T-helper 17 cell (primary cell): ENCODE measurements at regions not wholly inside any gene's neighbourhood (a gene's known extent, or its start where the extent isn't known, plus 50 kb on each side); places are given as distances from the start of the nearest gene placed in this dataset.

Experiments
- ATAC-seq: fragments of 150-1000 bp; cut with Tn5 transposase; 2 replicates; pipeline ENCODE4 v1.10.0; 2021; ENCODE audit warnings: mild to moderate bottlenecking, moderate library complexity
- DNase-seq, 3 donors: peaks; one replicate each; pipeline versions ENCODE4 v3.0.0 to v3.0.0-alpha.2; 2020 to 2021
- H3K9me3 ChIP-seq: one replicate; pipeline ENCODE4 v1.7.0; 2013; ENCODE audit warnings: low read length, mild to moderate bottlenecking; ENCODE audit not compliant: control insufficient read depth, poor library complexity, severe bottlenecking
- H3K27ac Mint-ChIP-seq: one replicate; pipeline ENCODE4 v1.8.0; 2022; ENCODE audit warnings: mild to moderate bottlenecking, moderate library complexity, mixed read lengths
- H3K27me3 Mint-ChIP-seq: one replicate; pipeline ENCODE4 v1.8.0; 2022; ENCODE audit warnings: mixed read lengths
- H3K36me3 Mint-ChIP-seq: one replicate; pipeline ENCODE4 v1.8.0; 2022; ENCODE audit warnings: low read depth, mixed read lengths
- H3K4me1 Mint-ChIP-seq: one replicate; pipeline ENCODE4 v1.8.0; 2022; ENCODE audit warnings: mild to moderate bottlenecking, mixed read lengths
- H3K4me3 Mint-ChIP-seq: one replicate; pipeline ENCODE4 v1.8.0; 2022; ENCODE audit warnings: mild to moderate bottlenecking, moderate library complexity, mixed read lengths

DNA sequence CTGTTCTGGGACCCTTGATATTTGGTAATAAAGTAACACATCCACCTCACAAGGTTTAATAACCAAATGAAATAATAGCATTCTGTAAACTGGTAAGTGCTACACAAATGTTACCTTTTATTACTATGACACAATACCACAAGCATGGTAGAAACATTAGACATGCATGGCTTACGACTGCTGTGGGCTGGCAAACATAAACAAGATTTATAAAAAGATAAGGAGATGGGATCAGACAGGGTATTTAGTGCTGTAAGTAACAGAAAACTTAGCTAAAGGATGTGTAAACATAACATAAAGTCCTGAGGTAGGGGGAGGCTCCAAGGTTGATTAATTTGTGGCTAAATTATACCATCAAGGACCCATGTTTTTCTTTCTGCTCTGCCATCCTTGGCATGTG, 212.6 kb downstream of the BARHL2 start:
- no peaks in the 10 kb centered on the region for H3K9me3 ChIP-seq
- H3K36me3 Mint-ChIP-seq, result no peaks in the 10 kb centered on the region
- no peaks in the 10 kb centered on the region for H3K4me1 Mint-ChIP-seq
- ATAC-seq (no peak), DNase-seq (no peak)
- no peak overlapping the region for H3K4me3 Mint-ChIP-seq
- H3K27ac Mint-ChIP-seq, result no peak overlapping the region
- peaks cover 13% of the 10 kb centered on the region for H3K27me3 Mint-ChIP-seq

DNA sequence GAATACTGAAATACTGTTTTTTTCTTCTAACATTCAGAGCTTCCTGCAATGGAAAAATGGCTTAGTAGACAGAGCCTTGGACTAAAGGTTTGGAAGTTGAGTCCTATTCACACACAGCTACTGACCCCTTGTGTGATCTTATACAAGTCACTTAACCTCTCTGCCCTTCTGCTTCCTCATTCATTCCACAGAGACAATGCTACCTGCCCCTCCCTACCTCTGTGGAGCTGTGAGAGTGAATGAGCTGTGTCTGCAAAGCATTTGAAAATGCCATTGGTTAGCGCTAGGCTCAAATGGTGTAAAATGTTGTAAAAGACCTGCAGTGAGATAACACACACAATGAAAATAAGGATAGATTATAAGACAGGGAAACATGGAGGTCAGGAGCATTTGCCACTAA, 214.4 kb downstream of the BARHL2 start:
- Mint-ChIP-seq H3K36me3 (no peaks in the 10 kb centered on the region), H3K27me3 (peaks cover 16% of the 10 kb centered on the region), H3K27ac (no peak overlapping the region), H3K4me3 (no peak overlapping the region), H3K4me1 (no peaks in the 10 kb centered on the region)
- ATAC-seq (no peak), DNase-seq (no peak)
- no peaks in the 10 kb centered on the region for H3K9me3 ChIP-seq

DNA sequence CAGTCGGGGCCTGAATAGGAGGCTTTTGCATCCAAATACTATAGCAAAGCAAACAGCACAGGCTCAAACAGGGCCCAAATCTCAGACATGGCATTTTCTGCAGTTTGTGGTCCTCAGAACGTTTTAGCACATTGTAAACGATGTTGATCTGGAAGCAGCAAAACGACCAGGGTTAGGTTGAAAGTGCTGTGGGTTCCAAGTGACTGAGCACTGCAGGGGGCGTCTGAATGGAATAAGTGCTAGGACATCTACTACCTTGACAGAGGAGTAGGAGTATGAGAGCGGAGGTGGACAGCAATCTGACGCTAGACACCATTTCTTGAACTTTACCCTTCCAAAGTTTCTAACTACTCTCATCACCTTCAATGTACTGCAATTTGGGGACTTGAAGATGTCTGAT, 214.9 kb downstream of the BARHL2 start:
- H3K4me1 Mint-ChIP-seq, result no peaks in the 10 kb centered on the region
- no peak overlapping the region for H3K4me3 Mint-ChIP-seq
- no peak overlapping the region for H3K27ac Mint-ChIP-seq
- no peaks in the 10 kb centered on the region for H3K36me3 Mint-ChIP-seq
- no peak for ATAC-seq
- no peaks in the 10 kb centered on the region for H3K9me3 ChIP-seq
- DNase-seq, result no peak
- peaks cover 16% of the 10 kb centered on the region for H3K27me3 Mint-ChIP-seq

DNA sequence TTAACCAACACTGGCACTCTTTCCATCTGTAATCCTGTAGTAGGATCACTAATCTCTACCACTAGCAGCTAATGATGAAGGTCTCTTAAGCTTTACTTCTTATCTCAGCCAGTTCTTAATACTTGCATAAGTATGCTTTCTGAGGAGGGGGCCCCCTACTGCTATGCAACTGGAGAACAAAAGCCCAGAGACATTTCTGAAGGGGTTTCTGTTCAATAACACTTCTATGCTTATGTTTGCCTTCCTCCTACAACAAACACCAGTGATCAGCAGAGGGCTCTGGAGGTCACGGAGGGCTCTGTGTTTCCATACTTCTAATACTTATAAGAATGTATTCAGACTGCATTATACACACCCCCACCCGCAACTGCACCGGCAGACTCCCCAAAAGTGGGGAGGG, 215.8 kb downstream of the BARHL2 start:
- Mint-ChIP-seq H3K27ac (no peak overlapping the region), H3K27me3 (peaks cover 16% of the 10 kb centered on the region), H3K36me3 (no peaks in the 10 kb centered on the region), H3K4me3 (no peak overlapping the region), H3K4me1 (no peaks in the 10 kb centered on the region)
- no peak for ATAC-seq
- no peak for DNase-seq
- H3K9me3 ChIP-seq, result no peaks in the 10 kb centered on the region

DNA sequence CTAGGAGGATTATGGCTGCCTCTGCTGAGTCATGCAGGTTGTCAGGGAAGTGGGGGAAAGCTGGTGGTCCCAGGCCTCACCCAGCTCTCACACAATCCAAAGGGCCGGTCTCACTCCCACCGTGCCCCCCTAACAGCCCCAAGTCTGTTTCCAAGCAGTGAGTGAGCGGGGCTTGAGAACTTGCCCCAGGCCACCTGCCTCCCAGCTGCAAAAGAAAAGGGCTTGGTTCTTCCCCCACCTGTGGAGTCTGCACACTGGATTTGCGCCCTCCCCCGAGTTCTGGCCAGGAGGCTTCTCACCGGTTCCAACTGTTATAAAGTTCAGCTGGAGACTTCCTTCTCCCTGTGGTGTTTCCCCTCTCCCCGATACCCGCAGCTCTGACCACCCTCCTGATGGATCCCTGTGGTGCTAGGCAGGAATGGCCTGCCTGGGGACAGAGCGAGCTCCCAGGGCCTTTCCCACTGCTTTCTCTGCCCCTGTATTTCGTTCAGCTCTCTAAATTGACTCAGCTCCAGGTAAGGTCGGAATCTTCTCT, 222.3 kb downstream of the BARHL2 start:
- Mint-ChIP-seq H3K4me3 (no peak overlapping the region), H3K27me3 (peaks cover 20% of the 10 kb centered on the region), H3K4me1 (no peaks in the 10 kb centered on the region), H3K36me3 (no peaks in the 10 kb centered on the region), H3K27ac (no peak overlapping the region)
- H3K9me3 ChIP-seq, result no peaks in the 10 kb centered on the region
- ATAC-seq (no peak), DNase-seq (no peak)

DNA sequence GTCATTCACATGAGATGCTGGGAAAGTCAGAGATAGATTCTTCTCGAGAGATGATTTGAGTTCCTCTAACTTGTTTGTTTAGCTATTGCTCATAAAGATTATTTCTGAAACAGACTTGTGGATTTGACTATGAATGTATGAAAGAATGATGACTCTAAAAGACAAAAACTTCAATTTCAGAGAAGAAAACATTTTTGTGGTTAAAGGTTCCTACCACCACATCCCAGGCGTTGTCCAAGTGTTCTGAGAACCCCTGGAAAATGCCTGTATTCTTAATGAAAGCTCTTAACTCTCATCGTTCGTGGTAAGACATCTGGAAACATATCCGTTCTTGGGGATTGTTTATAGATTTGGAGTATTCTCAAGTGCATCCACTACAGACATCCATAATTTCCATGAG, 228.7 kb downstream of the BARHL2 start:
- ATAC-seq, result no peak
- no peaks in the 10 kb centered on the region for H3K36me3 Mint-ChIP-seq
- no peaks in the 10 kb centered on the region for H3K27me3 Mint-ChIP-seq
- DNase-seq, result no peak
- H3K4me3 Mint-ChIP-seq, result no peak overlapping the region
- H3K27ac Mint-ChIP-seq, result no peak overlapping the region
- H3K4me1 Mint-ChIP-seq, result no peaks in the 10 kb centered on the region
- H3K9me3 ChIP-seq, result no peaks in the 10 kb centered on the region

DNA sequence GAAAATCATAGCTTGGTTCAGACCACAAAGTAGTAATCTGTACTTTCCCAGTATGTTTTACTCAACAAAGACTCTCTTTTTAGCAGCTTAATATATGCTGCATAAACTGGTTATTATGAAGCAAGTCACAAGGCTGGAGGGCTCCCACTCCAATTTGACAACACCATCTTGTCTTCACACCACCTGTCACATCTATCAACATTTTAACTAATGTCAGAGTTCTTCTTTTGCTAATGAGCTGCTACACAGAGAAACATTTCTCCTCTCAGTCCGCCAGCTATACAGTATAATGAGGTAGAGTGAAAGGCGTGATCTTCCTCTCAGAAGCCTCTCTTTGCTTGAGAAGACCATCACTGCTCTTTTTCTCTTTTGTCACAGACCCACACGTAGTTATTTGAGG, 230.1 kb downstream of the BARHL2 start:
- DNase-seq, result no peak
- no peak for ATAC-seq
- no peak overlapping the region for H3K4me3 Mint-ChIP-seq
- no peak overlapping the region for H3K27ac Mint-ChIP-seq
- no peaks in the 10 kb centered on the region for H3K9me3 ChIP-seq
- no peaks in the 10 kb centered on the region for H3K27me3 Mint-ChIP-seq
- H3K36me3 Mint-ChIP-seq, result no peaks in the 10 kb centered on the region
- H3K4me1 Mint-ChIP-seq, result no peaks in the 10 kb centered on the region

DNA sequence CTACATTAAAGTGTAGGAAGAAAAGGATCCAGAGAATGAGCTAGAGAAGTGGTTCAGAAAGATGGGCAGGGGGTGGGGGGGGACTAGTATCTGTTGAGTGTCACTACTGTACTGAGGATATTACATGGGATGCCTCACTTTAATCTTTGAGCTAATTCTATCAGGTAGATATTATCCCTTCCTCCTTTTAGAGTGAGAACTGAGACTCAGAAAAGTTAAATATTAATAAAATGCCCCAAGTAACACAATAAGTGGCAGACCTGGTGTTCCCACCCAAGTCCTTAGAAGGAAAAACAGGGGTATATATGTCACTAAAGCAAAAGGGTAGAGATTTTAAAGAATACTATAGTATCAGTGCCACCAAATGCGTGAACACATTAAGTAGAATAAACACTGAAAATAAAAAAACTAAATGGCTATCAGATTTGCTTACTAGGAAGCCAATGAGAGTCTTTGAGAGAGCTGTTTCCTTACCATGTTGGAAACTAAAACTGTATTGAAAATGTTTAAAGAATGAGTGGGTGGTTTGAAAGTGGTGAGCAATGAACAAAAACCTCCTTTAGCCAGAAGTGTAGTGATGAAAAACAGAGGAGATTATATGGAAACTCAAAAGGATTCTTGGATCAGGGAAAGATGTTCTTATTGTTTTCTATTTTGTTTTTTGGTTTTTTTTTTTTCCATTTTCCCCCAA, 230.8 kb downstream of the BARHL2 start:
- Mint-ChIP-seq H3K27me3 (no peaks in the 10 kb centered on the region), H3K27ac (no peak overlapping the region), H3K4me3 (no peak overlapping the region), H3K4me1 (no peaks in the 10 kb centered on the region), H3K36me3 (no peaks in the 10 kb centered on the region)
- DNase-seq (no peak), ATAC-seq (no peak)
- no peaks in the 10 kb centered on the region for H3K9me3 ChIP-seq

DNA sequence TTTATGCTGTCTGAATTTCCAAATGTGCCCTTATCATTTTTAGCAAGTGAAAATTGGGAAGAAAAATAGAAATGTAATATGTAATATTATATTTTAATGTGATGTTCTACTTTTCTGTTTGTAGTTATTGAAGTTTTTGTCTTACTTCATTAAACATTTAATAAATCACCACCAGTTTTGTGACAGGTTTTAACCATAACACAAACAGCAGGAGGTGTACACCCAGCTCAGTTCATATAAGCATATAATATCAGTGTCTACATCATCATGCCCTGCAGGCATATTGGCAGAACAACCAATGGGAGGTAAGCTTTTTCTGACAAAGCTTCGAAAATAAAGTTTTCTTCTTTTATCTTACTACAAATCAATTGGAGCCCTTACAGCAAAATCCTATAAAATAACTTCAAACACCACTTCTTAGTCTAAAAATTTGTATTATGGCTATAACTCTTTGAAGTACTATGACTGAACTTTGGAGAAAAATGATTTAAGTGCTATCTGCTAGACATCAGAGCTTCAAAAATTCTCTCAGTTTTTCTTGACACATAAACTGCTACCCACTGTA, 236.7 kb downstream of the BARHL2 start:
- no peaks in the 10 kb centered on the region for H3K36me3 Mint-ChIP-seq
- H3K4me3 Mint-ChIP-seq, result no peak overlapping the region
- no peak for ATAC-seq
- no peak for DNase-seq
- H3K27me3 Mint-ChIP-seq, result peaks cover 5% of the 10 kb centered on the region
- H3K4me1 Mint-ChIP-seq, result no peaks in the 10 kb centered on the region
- no peak overlapping the region for H3K27ac Mint-ChIP-seq
- no peaks in the 10 kb centered on the region for H3K9me3 ChIP-seq

DNA sequence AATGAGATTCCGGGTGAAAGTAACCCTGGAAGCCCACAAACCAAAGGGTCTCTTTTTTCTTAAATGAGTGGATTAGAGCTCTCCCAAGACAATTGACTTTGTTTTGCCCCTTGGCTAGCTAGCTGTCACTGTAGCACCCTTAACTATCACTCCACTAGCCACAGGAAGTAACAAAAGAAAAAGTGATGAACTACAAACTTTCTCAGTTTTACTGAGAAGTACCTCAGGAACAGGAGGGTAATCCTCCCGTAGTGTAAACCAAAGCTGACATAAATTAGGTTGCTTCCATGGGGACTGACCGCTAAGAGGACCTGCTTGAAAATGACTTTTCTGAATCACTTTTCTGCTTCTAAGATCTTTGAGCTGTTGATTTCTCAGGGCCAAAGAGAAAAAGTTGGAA, 240.1 kb downstream of the BARHL2 start:
- H3K4me1 Mint-ChIP-seq, result no peaks in the 10 kb centered on the region
- H3K9me3 ChIP-seq, result no peaks in the 10 kb centered on the region
- H3K4me3 Mint-ChIP-seq, result no peak overlapping the region
- H3K27me3 Mint-ChIP-seq, result peaks cover 5% of the 10 kb centered on the region
- no peak overlapping the region for H3K27ac Mint-ChIP-seq
- DNase-seq, result no peak
- ATAC-seq, result no peak
- no peaks in the 10 kb centered on the region for H3K36me3 Mint-ChIP-seq

DNA sequence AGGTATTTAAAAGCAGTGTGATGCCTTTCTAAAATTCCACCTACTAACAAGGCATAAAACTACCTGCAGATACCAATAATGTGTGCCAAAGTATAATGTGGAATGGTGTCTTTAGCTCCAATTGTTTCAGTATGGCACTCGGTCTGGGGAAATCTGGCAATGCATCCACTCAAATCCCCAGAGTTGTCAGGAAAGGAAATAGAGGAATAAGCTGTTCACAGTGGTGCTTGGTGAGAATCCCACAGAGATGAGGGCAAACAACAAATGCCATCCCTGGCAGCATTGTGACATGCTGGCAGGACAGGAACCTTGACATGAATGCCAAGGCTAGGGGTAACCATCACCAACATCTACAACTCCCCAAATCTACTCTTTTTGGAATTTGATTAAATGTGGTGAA, 240.7 kb downstream of the BARHL2 start:
- Mint-ChIP-seq H3K4me1 (no peaks in the 10 kb centered on the region), H3K27me3 (peaks cover 5% of the 10 kb centered on the region), H3K4me3 (no peak overlapping the region), H3K27ac (no peak overlapping the region), H3K36me3 (no peaks in the 10 kb centered on the region)
- H3K9me3 ChIP-seq, result no peaks in the 10 kb centered on the region
- ATAC-seq (no peak), DNase-seq (no peak)

DNA sequence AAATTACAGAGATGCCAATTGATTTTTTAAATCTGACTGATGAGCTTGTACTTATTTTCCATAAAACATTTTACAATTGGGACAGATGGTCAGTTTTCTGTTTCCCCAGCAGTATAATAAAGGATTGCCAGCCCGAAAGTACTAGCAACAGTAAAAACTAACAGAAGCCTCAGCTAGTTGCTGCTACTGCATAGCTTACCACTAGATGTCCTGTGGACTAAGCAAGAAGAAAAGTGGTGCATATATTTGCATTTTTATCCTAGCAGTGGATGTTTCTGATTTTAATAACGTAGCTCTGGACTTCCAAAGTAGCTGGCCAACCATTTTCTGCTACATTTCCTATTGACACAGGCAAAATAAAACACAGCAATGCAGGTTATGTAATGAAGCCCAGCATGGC, 241.5 kb downstream of the BARHL2 start:
- ATAC-seq (no peak), DNase-seq (no peak)
- Mint-ChIP-seq H3K36me3 (no peaks in the 10 kb centered on the region), H3K27me3 (no peaks in the 10 kb centered on the region), H3K4me3 (no peak overlapping the region), H3K27ac (no peak overlapping the region), H3K4me1 (no peaks in the 10 kb centered on the region)
- no peaks in the 10 kb centered on the region for H3K9me3 ChIP-seq

DNA sequence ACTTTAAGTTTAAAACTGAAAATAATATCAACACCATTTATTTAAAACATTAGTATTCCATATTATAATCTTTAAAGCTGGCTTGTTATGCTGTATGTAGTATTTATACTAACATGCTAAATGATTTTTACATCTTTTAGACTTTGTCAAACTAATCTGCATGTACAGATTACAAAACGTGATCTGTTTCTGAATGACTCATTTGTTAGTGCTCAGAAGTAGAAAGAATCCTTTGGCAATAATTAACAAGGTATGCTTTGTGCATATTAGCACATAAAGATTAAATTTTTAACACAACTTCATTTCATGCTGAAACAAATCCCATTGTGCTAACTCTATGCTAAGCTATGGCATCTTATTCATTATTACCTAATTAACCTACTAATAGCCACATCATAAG, 242.4 kb downstream of the BARHL2 start:
- H3K27me3 Mint-ChIP-seq, result peaks cover 5% of the 10 kb centered on the region
- no peak overlapping the region for H3K27ac Mint-ChIP-seq
- DNase-seq, result no peak
- H3K4me1 Mint-ChIP-seq, result no peaks in the 10 kb centered on the region
- H3K36me3 Mint-ChIP-seq, result no peaks in the 10 kb centered on the region
- no peaks in the 10 kb centered on the region for H3K9me3 ChIP-seq
- no peak overlapping the region for H3K4me3 Mint-ChIP-seq
- no peak for ATAC-seq

DNA sequence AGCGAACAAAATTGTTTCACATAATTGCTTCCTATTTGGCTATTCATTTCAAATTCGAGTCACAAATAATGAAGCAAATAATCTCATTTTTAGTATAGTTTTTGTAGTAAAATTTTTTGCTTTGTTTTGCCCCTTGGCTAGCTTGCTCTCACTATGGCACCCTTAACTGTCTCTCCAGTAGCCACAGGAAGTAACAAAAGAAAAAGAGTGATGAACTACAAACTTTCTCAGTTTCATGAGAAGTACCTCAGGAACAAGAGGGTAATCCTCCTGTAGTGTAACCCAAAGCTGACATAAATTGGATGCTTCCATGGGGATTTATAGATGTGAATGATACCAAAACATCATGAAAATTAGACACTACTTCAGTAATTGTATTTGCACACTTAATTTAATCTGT, 242.9 kb downstream of the BARHL2 start:
- no peaks in the 10 kb centered on the region for H3K36me3 Mint-ChIP-seq

More for the DNA sequence above, 242.9 kb downstream of the BARHL2 start:
- Mint-ChIP-seq H3K4me1 (no peaks in the 10 kb centered on the region), H3K27me3 (peaks cover 5% of the 10 kb centered on the region), H3K4me3 (no peak overlapping the region), H3K27ac (no peak overlapping the region)
- DNase-seq, result no peak
- H3K9me3 ChIP-seq, result no peaks in the 10 kb centered on the region
- ATAC-seq, result no peak
